Neural cell (in vitro differentiated cells): ENCODE measurements at regions not wholly inside any gene's neighbourhood (a gene's known extent, or its start where the extent isn't known, plus 50 kb on each side); places are given as distances from the start of the nearest gene placed in this dataset.
"Not testable (repeated sequence)": the region's sequence is repeated elsewhere in the genome, so short reads cannot be mapped to it uniquely, and the experiment has no call there.

ENCODE experiments used
- H2AFZ ChIP-seq: fragments of 200-600, 300-800 bp; sonication (generic), shearing (Covaris generic); 2 replicates; pipeline ENCODE4 v1.6.0; 2014; ENCODE audit warnings: low read depth, mild to moderate bottlenecking, antibody characterized with exemption, low read length, moderate library complexity
- H3F3A ChIP-seq: fragments of 200-600 bp; shearing (Covaris generic); 2 replicates; pipeline ENCODE4 v1.6.1; 2016; ENCODE audit warnings: mild to moderate bottlenecking, moderate library complexity, mixed read lengths, antibody characterized with exemption, low read length; ENCODE audit not compliant: insufficient read depth, poor library complexity, severe bottlenecking
- H3K27ac ChIP-seq: fragments of 200-600, 300-800 bp; sonication (generic), shearing (Covaris generic); 2 replicates; pipeline ENCODE4 v1.5.1; 2014; ENCODE audit warnings: mild to moderate bottlenecking, low read length, moderate library complexity
- H3K27me3 ChIP-seq: fragments of 300-800, 200-600 bp; sonication (generic), shearing (Covaris generic); 2 replicates; pipeline ENCODE4 v1.6.0; 2014; ENCODE audit warnings: mild to moderate bottlenecking, low read depth, low read length, moderate library complexity; ENCODE audit not compliant: insufficient read depth
- H3K36me3 ChIP-seq: fragments of 300-800, 200-600 bp; sonication (generic), shearing (Covaris generic); 2 replicates; pipeline ENCODE4 v1.5.1; 2014; ENCODE audit warnings: mild to moderate bottlenecking, antibody characterized with exemption, low read length, moderate library complexity; ENCODE audit not compliant: insufficient read depth
- H3K4me2 ChIP-seq: fragments of 300-800, 200-600 bp; sonication (generic), shearing (Covaris generic); 2 replicates; pipeline ENCODE4 v1.6.0; 2014; ENCODE audit warnings: mild to moderate bottlenecking, low read length
- H3K4me3 ChIP-seq: fragments of 300-800, 200-600 bp; sonication (generic), shearing (Covaris generic); 2 replicates; pipeline ENCODE4 v1.5.1; 2014; ENCODE audit warnings: mild to moderate bottlenecking, low read length, moderate library complexity
- H3K79me2 ChIP-seq: fragments of 200-600 bp; shearing (Covaris generic); replicated peaks from 2 replicates; pipeline ENCODE4 v1.6.0; 2014; ENCODE audit warnings: mild to moderate bottlenecking, low read length, moderate library complexity; ENCODE audit not compliant: insufficient read depth
- H3K9ac ChIP-seq: fragments of 300-800, 200-600 bp; sonication (generic), shearing (Covaris generic); 2 replicates; pipeline ENCODE4 v1.6.1; 2016; ENCODE audit warnings: mild to moderate bottlenecking, low read length, mixed read lengths
- H3K9me2 ChIP-seq: fragments of 200-600 bp; shearing (Covaris generic); 2 replicates; pipeline ENCODE4 v1.6.1; 2016; ENCODE audit warnings: mild to moderate bottlenecking, low read length, mixed read lengths; ENCODE audit not compliant: insufficient read depth
- H3K9me3 ChIP-seq: fragments of 200-600, 300-800 bp; sonication (generic), shearing (Covaris generic); 2 replicates; pipeline ENCODE4 v1.6.1; 2016; ENCODE audit warnings: mild to moderate bottlenecking, mixed run types, low read length, moderate library complexity, mixed read lengths
- H4K20me1 ChIP-seq: fragments of 200-600 bp; shearing (Covaris generic); 2 replicates; pipeline ENCODE4 v1.6.1; 2016; ENCODE audit warnings: mild to moderate bottlenecking, mixed run types; ENCODE audit not compliant: insufficient read depth
- CTCF ChIP-seq: fragments of 450-650 bp; IDR thresholded peaks from 2 replicates; pipeline ENCODE4 v1.5.1; 2014; ENCODE audit warnings: antibody characterized with exemption, mild to moderate bottlenecking, moderate library complexity; ENCODE audit not compliant: poor library complexity, severe bottlenecking
- EP300 ChIP-seq: fragments of 450-650 bp; conservative IDR thresholded peaks from 2 replicates; pipeline ENCODE4 v1.6.1; 2014; ENCODE audit warnings: antibody characterized with exemption, mild to moderate bottlenecking, moderate library complexity; ENCODE audit not compliant: poor library complexity, severe bottlenecking
- EZH2 ChIP-seq: fragments of 200-600, 300-800 bp; shearing (Covaris generic), sonication (generic); IDR thresholded peaks from 2 replicates; pipeline ENCODE4 v1.6.1; 2014; ENCODE audit warnings: antibody characterized with exemption, low read length, borderline replicate concordance, mild to moderate bottlenecking; ENCODE audit not compliant: insufficient read depth, poor library complexity, severe bottlenecking
- MXI1 ChIP-seq: fragments of 450-650 bp; conservative IDR thresholded peaks from 2 replicates; pipeline ENCODE4 v1.6.1; 2014; ENCODE audit warnings: antibody characterized with exemption, mild to moderate bottlenecking; ENCODE audit not compliant: poor library complexity, severe bottlenecking
- POLR2AphosphoS5 ChIP-seq: IDR thresholded peaks from 2 replicates; pipeline ENCODE4 v1.6.1; 2012
- RAD21 ChIP-seq: fragments of 450-650 bp; conservative IDR thresholded peaks from 2 replicates; pipeline ENCODE4 v1.6.1; 2014; ENCODE audit warnings: antibody characterized with exemption, mild to moderate bottlenecking, moderate library complexity
- REST ChIP-seq: IDR thresholded peaks from 2 replicates; pipeline ENCODE4 v1.6.1; 2012; ENCODE audit warnings: borderline replicate concordance
- SMC3 ChIP-seq: fragments of 450-650 bp; conservative IDR thresholded peaks from 2 replicates; pipeline ENCODE4 v1.6.1; 2014; ENCODE audit warnings: antibody characterized with exemption, mild to moderate bottlenecking, moderate library complexity; ENCODE audit not compliant: poor library complexity
- TAF1 ChIP-seq: IDR thresholded peaks from 2 replicates; pipeline ENCODE4 v1.6.1; 2012; ENCODE audit warnings: low read depth

GRCh38 chr4:187090401-187090800 lies 366.7 kb upstream of the FAT1 start:
- H4K20me1 ChIP-seq = no peaks in the 10 kb centered on the region
- no peak overlapping the region for H2AFZ ChIP-seq
- no peak overlapping the region for H3K27ac ChIP-seq
- H3K9me2 ChIP-seq = no peaks in the 10 kb centered on the region
- TF ChIP-seq EZH2 (no peak), REST (no peak), POLR2AphosphoS5 (no peak), RAD21 (no peak), MXI1 (no peak), SMC3 (no peak), CTCF (no peak), TAF1 (no peak)
- H3K36me3 ChIP-seq = no peaks in the 10 kb centered on the region
- no peaks in the 10 kb centered on the region for H3K79me2 ChIP-seq
- H3K4me2 ChIP-seq = no peak overlapping the region
- no peaks in the 10 kb centered on the region for H3K9me3 ChIP-seq
- no peaks in the 10 kb centered on the region for H3F3A ChIP-seq
- H3K4me3 ChIP-seq = no peak overlapping the region
- H3K9ac ChIP-seq = no peak overlapping the region
- no peaks in the 10 kb centered on the region for H3K27me3 ChIP-seq

GRCh38 chr4:187090832-187091231 lies 367.2 kb upstream of the FAT1 start:
- not testable (repeated sequence) for H3K9me2 ChIP-seq, H3K27ac ChIP-seq

GRCh38 chr4:187094144-187094543 lies 370.5 kb upstream of the FAT1 start:
- Histone ChIP-seq H3K9me3 (no peaks in the 10 kb centered on the region), H4K20me1 (no peaks in the 10 kb centered on the region), H2AFZ (no peak overlapping the region), H3K27me3 (no peaks in the 10 kb centered on the region), H3K27ac (no peak overlapping the region), H3K4me3 (no peak overlapping the region), H3F3A (no peaks in the 10 kb centered on the region), H3K36me3 (no peaks in the 10 kb centered on the region), H3K9ac (no peak overlapping the region), H3K9me2 (no peaks in the 10 kb centered on the region), H3K79me2 (no peaks in the 10 kb centered on the region), H3K4me2 (no peak overlapping the region)
- TF ChIP-seq EZH2 (no peak), REST (no peak), MXI1 (no peak), POLR2AphosphoS5 (no peak), CTCF (no peak), EP300 (no peak), RAD21 (no peak), TAF1 (no peak)

More at GRCh38 chr4:187090832-187091231, 367.2 kb upstream of the FAT1 start:
- H3K79me2 ChIP-seq, H3K27me3 ChIP-seq, H3K36me3 ChIP-seq, H4K20me1 ChIP-seq, H3K9me3 ChIP-seq, H3K4me3 ChIP-seq, H3K4me2 ChIP-seq, H2AFZ ChIP-seq, H3K9ac ChIP-seq, H3F3A ChIP-seq: not testable (repeated sequence)
